Smooth muscle cell (in vitro differentiated cells): ENCODE measurements at regions not wholly inside any gene's neighbourhood (a gene's known extent, or its start where the extent isn't known, plus 50 kb on each side); places are given as distances from the start of the nearest gene placed in this dataset.

ENCODE experiments used
- DNase-seq: peaks from one replicate; lab custom pipeline; 2025; ENCODE audit not compliant: unreplicated experiment; lab: John Stamatoyannopoulos, UW
- H2AFZ ChIP-seq: fragments of 200-600 bp; sonication (generic); 2 replicates; pipeline ENCODE4 v1.6.0; 2016; ENCODE audit warnings: antibody characterized with exemption, low read depth, mild to moderate bottlenecking
- H3F3A ChIP-seq: fragments of 200-600 bp; sonication (generic); 2 replicates; pipeline ENCODE4 v1.6.0; 2017; ENCODE audit warnings: antibody characterized with exemption, low read depth
- H3K27ac ChIP-seq: fragments of 200-600 bp; sonication (generic); 2 replicates; pipeline ENCODE4 v1.5.1; 2016; ENCODE audit warnings: low read depth, mild to moderate bottlenecking
- H3K27me3 ChIP-seq: fragments of 200-600 bp; sonication (generic); 2 replicates; pipeline ENCODE4 v1.6.1; 2016; ENCODE audit warnings: low read depth, mild to moderate bottlenecking
- H3K36me3 ChIP-seq: fragments of 200-600 bp; sonication (generic); 2 replicates; pipeline ENCODE4 v1.5.1; 2016; ENCODE audit warnings: low read depth
- H3K4me1 ChIP-seq: fragments of 200-600 bp; sonication (generic); 2 replicates; pipeline ENCODE4 v1.5.1; 2016; ENCODE audit warnings: low read depth
- H3K4me2 ChIP-seq: fragments of 200-600 bp; sonication (generic); 2 replicates; pipeline ENCODE4 v1.6.0; 2016; ENCODE audit warnings: mild to moderate bottlenecking
- H3K4me3 ChIP-seq: fragments of 200-600 bp; sonication (generic); 2 replicates; pipeline ENCODE4 v1.5.1; 2016; ENCODE audit warnings: mild to moderate bottlenecking
- H3K79me2 ChIP-seq: fragments of 200-600 bp; sonication (generic); 2 replicates; pipeline ENCODE4 v1.6.0; 2016; ENCODE audit warnings: low read depth, mild to moderate bottlenecking
- H3K9ac ChIP-seq: fragments of 200-600 bp; sonication (generic); 2 replicates; pipeline ENCODE4 v1.6.0; 2016; ENCODE audit warnings: low read depth
- H3K9me3 ChIP-seq: fragments of 200-600 bp; sonication (generic); replicated peaks from 2 replicates; pipeline ENCODE4 v1.5.1; 2016; ENCODE audit warnings: low read depth
- H4K20me1 ChIP-seq: fragments of 200-600 bp; sonication (generic); 2 replicates; pipeline ENCODE4 v1.6.0; 2016; ENCODE audit warnings: low read depth
- CTCF ChIP-seq: fragments of 200-600 bp; sonication (generic); IDR thresholded peaks from 2 replicates; pipeline ENCODE4 v1.5.1; 2017; ENCODE audit warnings: borderline replicate concordance, mild to moderate bottlenecking, antibody characterized with exemption; ENCODE audit not compliant: insufficient read depth, poor library complexity, severe bottlenecking
- WGBS: methylation state at CpG from one replicate; pipeline ENCODE4 v1.1.7; 2016; ENCODE audit warnings: low lambda C conversion rate; 5-methylcytosine and 5-hydroxymethylcytosine counted together

DNA sequence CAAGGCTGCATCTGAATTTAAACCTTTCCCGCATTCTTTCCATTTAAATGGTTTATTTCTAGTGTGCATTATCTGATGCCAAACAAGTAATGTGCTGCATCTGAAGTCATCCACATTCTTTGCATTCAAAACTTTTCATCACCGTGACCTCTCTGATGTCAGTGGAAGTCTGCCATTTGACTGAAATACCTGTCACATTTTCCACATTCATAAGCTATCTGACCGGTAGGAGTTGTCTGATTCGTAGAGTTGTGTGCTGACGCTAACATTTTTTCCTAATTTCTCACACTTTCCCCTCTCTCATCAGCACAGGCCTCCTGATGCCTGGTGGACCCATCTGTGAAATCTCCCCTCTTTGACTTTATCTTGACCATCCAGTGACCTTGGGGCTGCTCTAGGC lies 79.9 kb upstream of the BARX2 start:
- Histone ChIP-seq H3K4me2 (no peak overlapping the region), H3K4me1 (no peaks in the 10 kb centered on the region), H3K4me3 (no peak overlapping the region), H3K27ac (no peak overlapping the region), H3K79me2 (no peaks in the 10 kb centered on the region), H4K20me1 (no peaks in the 10 kb centered on the region), H3K9ac (no peak overlapping the region), H3F3A (no peaks in the 10 kb centered on the region), H3K27me3 (no peaks in the 10 kb centered on the region), H2AFZ (no peak overlapping the region), H3K9me3 (no peaks in the 10 kb centered on the region), H3K36me3 (no peaks in the 10 kb centered on the region)
- no peak for DNase-seq
- no peak for TF ChIP-seq CTCF
- 43% methylated on average over 5 of the region's 5 CpGs for WGBS

- no peak for DNase-seq
- no peaks in the 10 kb centered on the region for H3F3A ChIP-seq
- no peaks in the 10 kb centered on the region for H4K20me1 ChIP-seq
- 25% methylated on average over 2 of the region's 2 CpGs for WGBS
- H3K4me2 ChIP-seq: no peak overlapping the region
- no peaks in the 10 kb centered on the region for H3K36me3 ChIP-seq
- no peak overlapping the region for H3K4me3 ChIP-seq
- H2AFZ ChIP-seq: no peak overlapping the region
- H3K27me3 ChIP-seq: no peaks in the 10 kb centered on the region
- no peaks in the 10 kb centered on the region for H3K4me1 ChIP-seq
- H3K27ac ChIP-seq: no peak overlapping the region
- H3K79me2 ChIP-seq: no peaks in the 10 kb centered on the region
- TF ChIP-seq CTCF: no peak
- H3K9me3 ChIP-seq: no peaks in the 10 kb centered on the region
- H3K9ac ChIP-seq: no peak overlapping the region
Measured at GRCh38 chr11:129292771-129293170, 82.9 kb upstream of the BARX2 start.

GRCh38 chr11:129292092-129292491 lies 83.6 kb upstream of the BARX2 start:
- H3K4me3 ChIP-seq: no peak overlapping the region
- WGBS: 89% methylated on average over 2 of the region's 2 CpGs
- no peaks in the 10 kb centered on the region for H3K36me3 ChIP-seq
- no peak overlapping the region for H3K4me2 ChIP-seq
- no peak for TF ChIP-seq CTCF
- no peaks in the 10 kb centered on the region for H3K27me3 ChIP-seq
- no peak overlapping the region for H2AFZ ChIP-seq
- DNase-seq: no peak
- H3K9ac ChIP-seq: no peak overlapping the region
- H3K27ac ChIP-seq: no peak overlapping the region
- no peaks in the 10 kb centered on the region for H3K4me1 ChIP-seq
- H4K20me1 ChIP-seq: no peaks in the 10 kb centered on the region
- H3F3A ChIP-seq: no peaks in the 10 kb centered on the region
- H3K79me2 ChIP-seq: no peaks in the 10 kb centered on the region
- no peaks in the 10 kb centered on the region for H3K9me3 ChIP-seq

- no peaks in the 10 kb centered on the region for H3K79me2 ChIP-seq
- WGBS: 66% methylated on average over 5 of the region's 5 CpGs
- H3K4me1 ChIP-seq: no peaks in the 10 kb centered on the region
- H3K27ac ChIP-seq: no peak overlapping the region
- H3K36me3 ChIP-seq: no peaks in the 10 kb centered on the region
- no peaks in the 10 kb centered on the region for H3F3A ChIP-seq
- no peak for DNase-seq
- TF ChIP-seq CTCF: no peak
- no peak overlapping the region for H3K9ac ChIP-seq
- H3K4me2 ChIP-seq: no peak overlapping the region
- H2AFZ ChIP-seq: no peak overlapping the region
- no peaks in the 10 kb centered on the region for H3K9me3 ChIP-seq
- H3K27me3 ChIP-seq: no peaks in the 10 kb centered on the region
- no peak overlapping the region for H3K4me3 ChIP-seq
- no peaks in the 10 kb centered on the region for H4K20me1 ChIP-seq
Measured at GRCh38 chr11:129291546-129291945, 84.1 kb upstream of the BARX2 start.
